Osteoblast (primary cell): ENCODE measurements at regions not wholly inside any gene's neighbourhood (a gene's known extent, or its start where the extent isn't known, plus 50 kb on each side); places are given as distances from the start of the nearest gene placed in this dataset.
A peak's percentile ranks its signal among the peaks of the same experiment; 100 is the strongest.
"Not testable (repeated sequence)": the region's sequence is repeated elsewhere in the genome, so short reads cannot be mapped to it uniquely, and the experiment has no call there.

ENCODE experiments used
- DNase-seq: peaks from one replicate; pipeline ENCODE4 v3.0.0; 2011; ENCODE audit warnings: low spot score, mixed read lengths; ENCODE audit not compliant: insufficient read length; ENCODE audit errors: missing footprints
- H2AFZ ChIP-seq: 2 replicates; pipeline ENCODE4 v1.6.0; 2011; ENCODE audit warnings: mild to moderate bottlenecking, low read length
- H3K27ac ChIP-seq: 2 replicates; pipeline ENCODE4 v1.5.1; 2011; ENCODE audit warnings: mild to moderate bottlenecking, low read depth, low read length, moderate library complexity
- H3K27me3 ChIP-seq: 2 replicates; pipeline ENCODE4 v1.6.0; 2012; ENCODE audit warnings: mild to moderate bottlenecking, control low read depth, inconsistent platforms, low read length, moderate library complexity; ENCODE audit not compliant: insufficient read depth
- H3K36me3 ChIP-seq: 2 replicates; pipeline ENCODE4 v1.5.1; 2011; ENCODE audit warnings: mild to moderate bottlenecking, low read length, control low read depth, moderate library complexity; ENCODE audit not compliant: insufficient read depth
- H3K4me1 ChIP-seq: 2 replicates; pipeline ENCODE4 v1.5.1; 2011; ENCODE audit warnings: mild to moderate bottlenecking, low read length, control low read depth, moderate library complexity; ENCODE audit not compliant: insufficient read depth
- H3K4me2 ChIP-seq: 2 replicates; pipeline ENCODE4 v1.6.0; 2011; ENCODE audit warnings: mild to moderate bottlenecking, low read length; ENCODE audit not compliant: insufficient read depth
- H3K4me3 ChIP-seq: fragments of 200-600 bp; sonication (generic); 3 replicates; pipeline ENCODE4 v1.5.1; 2012; ENCODE audit warnings: mild to moderate bottlenecking, low read length, inconsistent platforms; ENCODE audit not compliant: insufficient read depth
- H3K79me2 ChIP-seq: 2 replicates; pipeline ENCODE4 v1.6.0; 2012; ENCODE audit warnings: mild to moderate bottlenecking, low read length, control low read depth, inconsistent platforms; ENCODE audit not compliant: insufficient read depth
- H3K9me3 ChIP-seq: 2 replicates; pipeline ENCODE4 v1.5.1; 2011; ENCODE audit warnings: low read depth, low read length, control low read depth
- H4K20me1 ChIP-seq: 2 replicates; pipeline ENCODE4 v1.6.0; 2012; ENCODE audit warnings: mild to moderate bottlenecking, low read length, control low read depth; ENCODE audit not compliant: insufficient read depth
- CTCF ChIP-seq: IDR thresholded peaks from 2 replicates; pipeline ENCODE4 v1.5.1; 2011; ENCODE audit warnings: mild to moderate bottlenecking, low read depth, low read length, moderate library complexity; ENCODE audit errors: extremely low read depth

GRCh38 chr9:108742191-108742590 lies 113.6 kb downstream of the ACTL7B start:
- Histone ChIP-seq H2AFZ (no peak overlapping the region), H3K4me2 (no peak overlapping the region), H3K4me1 (peaks cover 9% of the 10 kb centered on the region), H3K27ac (no peak overlapping the region), H3K9me3 (no peaks in the 10 kb centered on the region), H3K27me3 (no peaks in the 10 kb centered on the region), H3K36me3 (no peaks in the 10 kb centered on the region), H3K79me2 (no peaks in the 10 kb centered on the region), H4K20me1 (no peaks in the 10 kb centered on the region), H3K4me3 (no peak overlapping the region)
- no peak for TF ChIP-seq CTCF
- DNase-seq, result no peak

- not testable (repeated sequence) for H3K36me3 ChIP-seq, H3K9me3 ChIP-seq, H3K4me3 ChIP-seq, H2AFZ ChIP-seq, H4K20me1 ChIP-seq, DNase-seq, H3K27me3 ChIP-seq, H3K27ac ChIP-seq, H3K4me2 ChIP-seq, H3K79me2 ChIP-seq, H3K4me1 ChIP-seq
These were observed 124.5 kb downstream of the ACTL7B start for GRCh38 chr9:108731292-108731691.

- TF ChIP-seq CTCF, result no peak
- H4K20me1 ChIP-seq, result no peaks in the 10 kb centered on the region
- H3K4me3 ChIP-seq, result no peak overlapping the region
- no peaks in the 10 kb centered on the region for H3K36me3 ChIP-seq
- no peaks in the 10 kb centered on the region for H3K9me3 ChIP-seq
- no peaks in the 10 kb centered on the region for H3K79me2 ChIP-seq
- no peaks in the 10 kb centered on the region for H3K27me3 ChIP-seq
- no peak overlapping the region for H3K27ac ChIP-seq
- H2AFZ ChIP-seq, result no peak overlapping the region
- DNase-seq, result no peak
- peaks cover 8% of the 10 kb centered on the region for H3K4me1 ChIP-seq
- no peak overlapping the region for H3K4me2 ChIP-seq
These were observed 128.1 kb downstream of the ACTL7B start for GRCh38 chr9:108727580-108728111.

- Histone ChIP-seq H4K20me1 (no peaks in the 10 kb centered on the region), H3K9me3 (no peaks in the 10 kb centered on the region), H3K27me3 (no peaks in the 10 kb centered on the region), H3K36me3 (no peaks in the 10 kb centered on the region), H3K4me3 (no peak overlapping the region), H2AFZ (peak overlapping the region; percentile 9), H3K79me2 (no peaks in the 10 kb centered on the region), H3K4me2 (no peak overlapping the region), H3K4me1 (peaks cover 8% of the 10 kb centered on the region), H3K27ac (no peak overlapping the region)
- TF ChIP-seq CTCF, result no peak
- DNase-seq, result no peak
These were observed 131.1 kb downstream of the ACTL7B start for GRCh38 chr9:108724652-108725051.
